ENCODE measurements at regions not wholly inside any gene's neighbourhood (a gene's known extent, or its start where the extent isn't known, plus 50 kb on each side); places are given as distances from the start of the nearest gene placed in this dataset.

GRCh38 chr4:59969909-59970308 is 1230.2 kb upstream of the ADGRL3 start:
- in situ Hi-C loops (cut with HindIII; ENCODE audit: low sequenced_read_pairs), result no loop called here
- no peak overlapping the region for H3K4me3 ChIP-seq (ENCODE audit: low read depth, low read length)
- DNase-seq (ENCODE audit: low read depth), result no peak
- no peak for TF ChIP-seq CTCF (IDR thresholded peaks at IDR 0.05; ENCODE audit: low read depth, low read length, missing control alignments)

GRCh38 chr4:59971952-59972351 is 1228.2 kb upstream of the ADGRL3 start:
- in situ Hi-C loops (cut with HindIII; ENCODE audit: low sequenced_read_pairs), result no loop called here
- DNase-seq (ENCODE audit: low read depth), result no peak
- H3K4me3 ChIP-seq (ENCODE audit: low read depth, low read length), result no peak overlapping the region
- no peak for TF ChIP-seq CTCF (IDR thresholded peaks at IDR 0.05; ENCODE audit: low read depth, low read length, missing control alignments)

- DNase-seq (ENCODE audit: low read depth), result no peak
- TF ChIP-seq CTCF (IDR thresholded peaks at IDR 0.05; ENCODE audit: low read depth, low read length, missing control alignments), result no peak
- in situ Hi-C loops (cut with HindIII; ENCODE audit: low sequenced_read_pairs), result no loop called here
Observed at GRCh38 chr4:59973492-59973891, 1226.6 kb upstream of the ADGRL3 start.

GRCh38 chr4:59979061-59979460 is 1221.1 kb upstream of the ADGRL3 start:
- in situ Hi-C loops (cut with HindIII; ENCODE audit: low sequenced_read_pairs), result no loop called here
- no peak overlapping the region for H3K4me3 ChIP-seq (ENCODE audit: low read depth, low read length)
- no peak for TF ChIP-seq CTCF (IDR thresholded peaks at IDR 0.05; ENCODE audit: low read depth, low read length, missing control alignments)
- DNase-seq (ENCODE audit: low read depth), result no peak

More at GRCh38 chr4:59973492-59973891, 1226.6 kb upstream of the ADGRL3 start:
- H3K4me3 ChIP-seq (ENCODE audit: low read depth, low read length), result no peak overlapping the region

- TF ChIP-seq CTCF (IDR thresholded peaks at IDR 0.05; ENCODE audit: low read depth, low read length, missing control alignments), result no peak
- DNase-seq (ENCODE audit: low read depth), result no peak
- in situ Hi-C loops (cut with HindIII; ENCODE audit: low sequenced_read_pairs), result no loop called here
- H3K4me3 ChIP-seq (ENCODE audit: low read depth, low read length), result no peak overlapping the region
Observed at GRCh38 chr4:59983852-59984251, 1216.3 kb upstream of the ADGRL3 start.

GRCh38 chr4:59987289-59987688 is 1212.8 kb upstream of the ADGRL3 start:
- TF ChIP-seq CTCF (IDR thresholded peaks at IDR 0.05; ENCODE audit: low read depth, low read length, missing control alignments), result no peak
- H3K4me3 ChIP-seq (ENCODE audit: low read depth, low read length), result no peak overlapping the region
- no peak for DNase-seq (ENCODE audit: low read depth)
- in situ Hi-C loops (cut with HindIII; ENCODE audit: low sequenced_read_pairs), result no loop called here

GRCh38 chr4:59994118-59994517 is 1206.0 kb upstream of the ADGRL3 start:
- DNase-seq (ENCODE audit: low read depth), result no peak
- in situ Hi-C loops (cut with HindIII; ENCODE audit: low sequenced_read_pairs), result no loop called here
- H3K4me3 ChIP-seq (ENCODE audit: low read depth, low read length), result no peak overlapping the region
- TF ChIP-seq CTCF (IDR thresholded peaks at IDR 0.05; ENCODE audit: low read depth, low read length, missing control alignments), result no peak

Data from astrocyte of the cerebellum (primary cell).